ENCODE measurements at regions not wholly inside any gene's neighbourhood (a gene's known extent, or its start where the extent isn't known, plus 50 kb on each side); places are given as distances from the start of the nearest gene placed in this dataset.

DNA sequence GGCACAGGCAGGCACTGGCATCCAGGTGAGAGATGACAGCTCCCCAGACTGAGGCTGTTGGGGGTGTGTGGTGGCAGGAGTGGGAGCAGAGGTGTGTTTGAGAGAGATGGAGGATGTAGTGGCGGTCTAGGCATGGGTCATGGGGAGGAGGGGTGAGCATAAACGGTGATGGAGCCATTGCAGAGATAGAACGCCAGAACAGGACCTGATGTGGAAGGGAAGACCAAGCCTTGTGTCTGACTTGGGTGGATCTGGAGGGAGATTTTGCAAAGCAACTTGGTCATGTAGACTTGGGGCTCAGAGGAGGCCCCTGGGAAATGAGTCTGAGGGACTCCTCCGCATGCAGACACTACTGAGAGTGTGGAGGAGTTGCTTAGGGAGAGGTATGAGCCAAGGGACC lies 50.0 kb upstream of the CLDN5 start:
- Histone ChIP-seq H3K27me3 (ENCODE audit: low read depth) (no peaks in the 10 kb centered on the region), H3K4me1 (no peaks in the 10 kb centered on the region), H3K4me3 (no peak overlapping the region), H3K9me3 (no peaks in the 10 kb centered on the region), H3K36me3 (replicated peaks) (no peaks in the 10 kb centered on the region)
- in situ Hi-C loops (cut with MboI; ENCODE audit: low sequenced_read_pairs): no loop called here
- no peak for DNase-seq (ENCODE audit: low spot score in 2 of 2)

DNA sequence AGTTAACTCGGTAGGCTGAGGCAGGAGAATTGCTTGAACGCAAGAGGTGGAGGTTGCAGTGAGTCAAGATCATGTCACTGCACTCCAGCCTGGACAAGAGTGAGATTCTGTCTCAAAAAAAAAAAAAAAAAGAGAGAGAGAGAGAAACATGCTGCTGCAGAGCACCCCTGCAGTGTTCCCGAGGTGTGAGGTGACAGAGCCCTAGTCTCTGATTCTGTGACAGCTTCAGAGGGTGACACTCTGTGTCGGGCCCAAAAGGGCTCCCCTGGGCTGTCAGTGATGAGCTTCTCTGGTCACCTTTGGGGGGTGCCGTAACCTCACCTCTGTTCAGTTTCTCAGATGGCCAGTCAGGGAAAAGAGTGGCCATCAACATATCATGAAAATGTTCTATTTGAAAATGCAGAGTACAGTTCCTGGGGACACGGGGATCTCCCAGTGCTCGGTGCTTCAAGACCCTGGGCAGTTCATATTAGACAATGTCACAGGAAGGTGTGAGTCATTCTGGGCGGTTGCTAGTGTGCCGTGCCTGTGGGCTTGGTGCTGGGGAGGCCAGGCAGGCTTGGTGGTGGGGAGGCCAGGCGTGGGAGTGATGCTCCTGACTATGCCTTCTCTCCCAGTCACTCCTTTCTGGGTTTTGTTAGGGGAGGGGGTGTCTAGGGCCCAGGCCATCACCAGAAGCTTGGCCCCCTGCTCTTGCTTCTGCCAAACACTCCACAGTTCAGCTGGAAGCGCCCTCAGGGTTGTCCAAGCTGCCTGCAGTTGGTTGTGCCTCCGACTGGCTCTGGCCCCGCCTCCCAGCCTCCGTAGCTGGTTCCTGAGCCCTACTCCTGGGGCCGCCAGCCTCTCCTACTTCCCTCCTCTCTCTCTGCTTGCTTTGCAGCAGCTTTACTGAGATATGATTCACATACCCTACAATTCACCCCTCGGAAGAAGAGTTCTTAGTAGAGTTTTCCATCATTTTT lies 52.5 kb upstream of the CLDN5 start:
- Histone ChIP-seq H3K27me3 (ENCODE audit: low read depth) (no peaks in the 10 kb centered on the region), H3K4me3 (no peak overlapping the region), H3K9me3 (no peaks in the 10 kb centered on the region), H3K4me1 (no peaks in the 10 kb centered on the region), H3K36me3 (replicated peaks) (no peaks in the 10 kb centered on the region)
- DNase-seq (ENCODE audit: low spot score in 2 of 2): peak in 1 of 2 experiments; percentile 35
- in situ Hi-C loops (cut with MboI; ENCODE audit: low sequenced_read_pairs): no loop called here

DNA sequence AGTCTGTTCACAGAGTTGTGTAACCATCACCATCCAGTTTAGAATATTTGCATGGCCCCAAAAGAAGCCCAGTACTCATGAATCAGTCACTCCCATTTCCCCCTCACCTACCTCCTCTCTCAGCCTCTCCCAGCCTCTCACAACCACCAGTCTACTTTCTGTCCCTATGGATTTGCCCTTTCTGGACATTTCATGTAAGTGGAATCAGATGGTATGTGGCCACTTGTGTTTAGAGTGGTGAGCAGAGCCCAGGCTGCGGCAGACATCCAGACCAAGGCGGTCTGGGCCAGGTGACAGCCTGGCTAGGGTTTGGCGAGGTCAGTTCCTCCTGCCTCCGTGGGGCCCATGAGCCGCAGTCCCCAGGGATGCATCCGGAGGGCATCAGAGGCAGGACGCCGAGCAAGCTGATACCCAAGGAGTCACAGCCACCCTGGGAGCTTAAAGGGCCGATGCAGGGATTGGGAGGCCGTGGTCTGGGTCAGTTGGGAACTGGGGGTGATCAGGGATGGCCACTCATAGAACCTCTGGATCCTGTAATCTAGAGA lies 53.3 kb upstream of the CLDN5 start:
- no peaks in the 10 kb centered on the region for H3K36me3 ChIP-seq (replicated peaks)
- H3K4me3 ChIP-seq: no peak overlapping the region
- in situ Hi-C loops (cut with MboI; ENCODE audit: low sequenced_read_pairs): no loop called here
- no peaks in the 10 kb centered on the region for H3K27me3 ChIP-seq (ENCODE audit: low read depth)
- no peaks in the 10 kb centered on the region for H3K9me3 ChIP-seq
- no peaks in the 10 kb centered on the region for H3K4me1 ChIP-seq
- no peak for DNase-seq (ENCODE audit: low spot score in 2 of 2)

DNA sequence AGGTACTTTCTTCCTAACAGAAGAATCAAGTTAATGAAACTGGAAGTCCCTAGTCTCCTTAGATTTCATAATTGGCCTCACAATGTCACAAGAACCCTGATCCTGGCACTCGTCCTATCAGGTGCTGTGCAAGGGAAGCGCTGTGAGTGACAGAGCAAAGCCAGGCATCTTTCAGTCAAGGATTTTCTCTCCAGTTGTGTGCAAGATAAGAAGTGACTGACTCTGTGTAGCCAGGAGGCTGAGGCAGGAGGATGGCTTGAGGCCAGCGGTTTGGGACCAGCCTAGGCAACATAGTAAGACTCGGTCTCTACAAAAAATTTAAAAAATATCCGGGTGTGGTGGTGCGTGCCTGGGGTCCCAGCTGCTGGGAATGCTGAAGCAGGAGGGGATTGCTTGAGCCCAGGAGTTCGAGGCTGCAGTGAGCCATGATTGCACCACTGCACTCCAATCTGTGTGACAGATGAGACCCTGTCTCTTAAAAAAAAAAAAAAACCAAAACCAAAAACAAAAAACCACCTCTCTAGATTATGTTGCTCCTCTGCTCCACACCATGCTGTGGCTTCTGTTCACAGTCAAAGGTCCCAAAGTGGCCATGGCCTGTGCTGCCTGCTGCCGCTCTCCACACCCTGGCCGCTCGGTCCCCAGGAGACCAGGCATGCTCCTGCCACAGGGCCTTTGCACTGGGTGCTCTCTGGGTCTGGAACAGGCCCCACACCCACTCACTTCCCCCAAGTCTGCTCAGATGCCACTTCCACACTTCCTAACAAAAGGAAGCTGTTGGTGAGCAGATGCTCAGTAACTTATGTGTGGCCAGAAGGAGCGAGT lies 54.2 kb upstream of the CLDN5 start:
- Histone ChIP-seq H3K9me3 (no peaks in the 10 kb centered on the region), H3K4me1 (no peaks in the 10 kb centered on the region), H3K27me3 (ENCODE audit: low read depth) (no peaks in the 10 kb centered on the region), H3K36me3 (replicated peaks) (no peaks in the 10 kb centered on the region), H3K4me3 (no peak overlapping the region)
- in situ Hi-C loops (cut with MboI; ENCODE audit: low sequenced_read_pairs): no loop called here
- no peak for DNase-seq (ENCODE audit: low spot score in 2 of 2)

DNA sequence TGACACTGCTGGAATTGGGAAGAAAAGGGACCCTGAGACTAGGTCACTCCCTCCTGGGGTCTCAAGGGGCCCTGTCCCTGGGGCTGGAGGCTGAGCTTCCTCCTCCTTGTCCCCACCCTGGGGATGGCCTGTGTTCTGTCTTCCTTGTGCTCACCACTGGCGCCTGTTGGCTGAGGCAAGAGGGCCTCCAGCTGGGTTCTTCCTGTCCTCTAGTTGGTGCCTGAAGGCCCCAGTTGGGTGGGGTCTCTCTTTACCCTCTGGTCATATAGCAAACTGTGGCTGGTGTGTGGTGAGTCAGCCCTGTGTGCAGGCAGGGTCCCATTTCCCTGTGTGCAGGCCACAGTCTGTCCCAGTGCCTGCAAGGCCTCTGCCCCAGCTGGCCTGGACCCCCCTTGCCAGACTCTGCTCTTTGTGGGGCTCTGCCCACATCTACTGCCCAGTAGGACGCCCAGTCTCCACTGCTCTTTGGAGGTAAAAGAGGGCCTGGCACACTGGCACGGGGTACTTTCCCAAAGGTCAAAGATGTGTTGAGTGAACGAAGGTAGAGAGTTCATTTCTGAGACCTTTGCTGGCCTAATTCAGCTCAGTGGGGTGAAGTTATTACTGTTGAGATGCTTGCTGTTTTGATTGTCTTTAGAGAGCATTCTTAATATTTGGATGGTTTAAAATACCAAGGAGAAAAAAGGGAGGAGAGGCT lies 55.1 kb upstream of the CLDN5 start:
- DNase-seq (ENCODE audit: low spot score in 2 of 2): no peak
- in situ Hi-C loops (cut with MboI; ENCODE audit: low sequenced_read_pairs): no loop called here

DNA sequence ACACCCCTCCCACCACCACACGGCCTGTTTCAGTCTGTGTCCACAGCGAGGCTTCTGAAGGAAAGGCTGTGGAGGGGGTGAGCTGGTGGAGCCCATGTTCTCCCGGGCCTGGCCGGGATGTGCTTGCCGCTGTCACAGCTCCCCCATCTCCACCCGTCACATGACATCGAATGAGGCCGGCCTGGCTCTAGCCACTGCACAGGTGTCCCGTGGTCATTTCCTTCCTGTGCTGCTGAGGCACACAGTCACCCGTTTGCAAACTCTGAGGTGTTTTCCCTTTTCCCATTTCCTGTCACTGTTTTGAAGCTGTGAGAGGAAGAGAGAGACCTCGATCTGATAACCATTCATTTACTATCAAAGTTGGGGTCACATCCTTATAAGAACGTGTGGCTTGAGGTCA lies 55.7 kb upstream of the CLDN5 start:
- no peaks in the 10 kb centered on the region for H3K9me3 ChIP-seq
- DNase-seq (ENCODE audit: low spot score in 2 of 2): no peak
- no peak overlapping the region for H3K4me3 ChIP-seq
- in situ Hi-C loops (cut with MboI; ENCODE audit: low sequenced_read_pairs): no loop called here
- no peaks in the 10 kb centered on the region for H3K4me1 ChIP-seq
- no peaks in the 10 kb centered on the region for H3K36me3 ChIP-seq (replicated peaks)
- no peaks in the 10 kb centered on the region for H3K27me3 ChIP-seq (ENCODE audit: low read depth)

More for the DNA sequence above, 55.1 kb upstream of the CLDN5 start:
- no peaks in the 10 kb centered on the region for H3K36me3 ChIP-seq (replicated peaks)
- H3K27me3 ChIP-seq (ENCODE audit: low read depth): no peaks in the 10 kb centered on the region
- H3K9me3 ChIP-seq: no peaks in the 10 kb centered on the region
- H3K4me1 ChIP-seq: no peaks in the 10 kb centered on the region
- no peak overlapping the region for H3K4me3 ChIP-seq

DNA sequence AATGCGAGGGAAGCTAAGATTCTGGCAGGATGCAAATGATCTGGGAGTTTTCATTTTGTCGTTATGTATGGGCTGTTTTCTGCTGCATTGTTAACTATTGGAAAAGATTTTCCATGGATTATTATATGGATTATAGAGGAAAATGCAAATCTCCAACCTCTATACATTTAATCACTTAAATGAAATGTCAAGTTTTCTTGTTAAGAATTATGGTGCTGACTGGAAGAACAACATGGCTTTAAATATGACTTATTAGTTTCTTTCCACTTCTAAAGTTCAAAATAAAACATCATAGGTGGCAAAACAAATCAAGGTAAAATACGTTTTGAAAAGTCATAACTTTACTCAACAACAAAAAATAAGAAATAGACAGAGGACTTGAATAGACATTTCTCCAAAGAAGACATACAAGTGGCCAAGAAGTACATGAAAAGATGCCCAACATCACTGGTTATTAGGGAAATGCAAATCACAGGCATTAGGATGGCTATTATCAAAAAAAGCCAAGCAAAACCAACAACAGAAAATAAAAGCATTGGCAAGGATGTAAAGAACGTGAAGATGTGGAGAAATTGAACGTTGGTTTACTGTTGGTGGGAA lies 56.2 kb upstream of the CLDN5 start:
- no peak for DNase-seq (ENCODE audit: low spot score in 2 of 2)
- H3K27me3 ChIP-seq (ENCODE audit: low read depth): no peaks in the 10 kb centered on the region
- H3K4me3 ChIP-seq: no peak overlapping the region
- no peaks in the 10 kb centered on the region for H3K9me3 ChIP-seq
- H3K4me1 ChIP-seq: no peaks in the 10 kb centered on the region
- H3K36me3 ChIP-seq (replicated peaks): no peaks in the 10 kb centered on the region
- in situ Hi-C loops (cut with MboI; ENCODE audit: low sequenced_read_pairs): no loop called here

DNA sequence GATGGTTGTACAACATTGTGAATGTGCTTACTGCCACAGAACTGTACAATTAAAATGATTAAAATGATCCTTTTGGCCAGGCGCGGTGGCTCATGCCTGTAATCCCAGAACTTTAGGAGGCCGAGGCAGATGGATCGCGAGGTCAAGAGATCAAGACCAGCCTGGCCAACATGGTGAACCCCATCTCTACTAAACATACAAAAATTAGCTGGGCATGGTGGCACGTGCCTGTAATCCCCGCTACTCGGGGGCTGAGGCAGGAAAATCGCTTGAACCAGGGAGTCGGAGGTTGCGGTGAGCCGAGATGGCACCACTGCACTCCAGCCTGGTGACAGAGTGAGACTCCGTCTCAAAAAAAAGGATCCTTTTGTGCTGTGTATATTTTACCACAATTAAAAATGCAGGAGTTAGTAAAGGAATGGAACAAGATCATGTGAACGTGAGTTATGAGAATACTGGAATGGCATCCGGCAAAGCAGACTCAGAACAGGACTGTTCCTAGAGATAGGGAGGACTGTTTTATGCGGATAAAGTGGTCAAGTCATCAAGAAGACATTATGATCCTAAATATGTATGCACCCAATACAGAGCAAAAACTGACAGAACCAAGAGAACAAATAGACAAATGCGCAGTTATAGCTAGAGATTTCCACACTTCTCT lies 58.0 kb upstream of the CLDN5 start:
- Histone ChIP-seq H3K27me3 (ENCODE audit: low read depth) (no peaks in the 10 kb centered on the region), H3K36me3 (replicated peaks) (no peaks in the 10 kb centered on the region), H3K4me1 (no peaks in the 10 kb centered on the region), H3K9me3 (no peaks in the 10 kb centered on the region), H3K4me3 (no peak overlapping the region)
- in situ Hi-C loops (cut with MboI; ENCODE audit: low sequenced_read_pairs): no loop called here
- no peak for DNase-seq (ENCODE audit: low spot score in 2 of 2)

DNA sequence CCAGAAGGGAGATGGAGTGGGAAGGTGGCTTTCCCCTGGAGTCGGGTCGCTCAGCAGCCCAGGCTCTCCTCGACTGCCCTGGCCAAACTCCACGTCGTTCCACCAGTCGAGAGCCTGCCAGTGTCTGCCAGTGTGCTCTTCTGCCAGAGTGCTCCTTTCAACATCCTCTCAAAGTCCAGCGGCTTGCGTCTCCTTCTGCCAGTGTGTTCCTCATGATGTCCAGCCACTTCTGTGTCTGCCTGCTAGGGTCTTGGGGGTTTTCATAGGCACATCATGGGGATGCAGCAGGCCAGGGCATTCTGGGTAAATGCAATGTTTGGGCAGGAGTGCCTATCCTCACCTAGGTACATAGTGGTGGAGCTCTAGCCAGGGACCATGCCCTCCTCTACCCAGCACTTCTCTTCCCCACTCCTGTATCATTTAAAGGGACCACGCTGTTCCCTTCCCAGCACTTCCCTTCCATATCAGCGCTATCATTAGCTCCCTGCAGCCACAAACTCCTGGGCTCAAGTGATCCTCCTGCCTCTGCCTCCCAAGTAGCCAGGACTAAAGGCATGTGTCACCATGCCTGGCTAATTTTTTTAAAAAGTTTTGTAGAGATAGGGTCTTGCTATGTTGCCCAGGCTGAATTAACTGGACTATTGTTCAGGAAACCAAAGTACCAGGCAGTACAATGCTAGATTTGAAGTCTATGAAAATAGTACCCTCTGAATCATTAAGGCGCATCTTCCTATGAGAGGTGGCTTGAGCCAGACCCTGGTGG lies 62.9 kb upstream of the CLDN5 start:
- H3K4me1 ChIP-seq: no peaks in the 10 kb centered on the region
- in situ Hi-C loops (cut with MboI; ENCODE audit: low sequenced_read_pairs): no loop called here
- H3K27me3 ChIP-seq (ENCODE audit: low read depth): no peaks in the 10 kb centered on the region
- DNase-seq (ENCODE audit: low spot score in 2 of 2): no peak
- H3K4me3 ChIP-seq: no peak overlapping the region
- H3K36me3 ChIP-seq (replicated peaks): no peaks in the 10 kb centered on the region
- no peaks in the 10 kb centered on the region for H3K9me3 ChIP-seq

DNA sequence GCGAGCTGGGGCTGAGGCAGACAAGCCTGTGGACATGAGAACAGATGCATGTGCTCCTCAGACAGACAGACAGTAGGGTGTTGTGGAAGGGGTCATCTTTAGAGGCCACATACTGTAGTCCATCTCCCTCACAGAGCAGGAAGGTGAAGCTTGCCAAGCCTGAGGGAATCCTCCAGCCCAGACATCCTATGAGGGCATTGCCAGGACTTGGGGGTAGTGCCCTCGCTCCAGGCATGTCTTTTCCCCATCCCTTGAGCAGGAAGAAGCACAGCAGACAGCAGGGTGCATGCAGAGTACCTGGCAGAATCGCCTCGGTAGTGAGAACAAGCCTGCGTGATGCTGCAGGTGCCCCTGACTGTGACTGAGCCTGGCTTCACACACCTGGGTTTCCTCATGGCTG lies 66.5 kb upstream of the CLDN5 start:
- no peak for DNase-seq (ENCODE audit: low spot score in 2 of 2)
- Histone ChIP-seq H3K4me1 (no peaks in the 10 kb centered on the region), H3K9me3 (no peaks in the 10 kb centered on the region), H3K27me3 (ENCODE audit: low read depth) (no peaks in the 10 kb centered on the region), H3K4me3 (no peak overlapping the region), H3K36me3 (replicated peaks) (no peaks in the 10 kb centered on the region)
- in situ Hi-C loops (cut with MboI; ENCODE audit: low sequenced_read_pairs): no loop called here

DNA sequence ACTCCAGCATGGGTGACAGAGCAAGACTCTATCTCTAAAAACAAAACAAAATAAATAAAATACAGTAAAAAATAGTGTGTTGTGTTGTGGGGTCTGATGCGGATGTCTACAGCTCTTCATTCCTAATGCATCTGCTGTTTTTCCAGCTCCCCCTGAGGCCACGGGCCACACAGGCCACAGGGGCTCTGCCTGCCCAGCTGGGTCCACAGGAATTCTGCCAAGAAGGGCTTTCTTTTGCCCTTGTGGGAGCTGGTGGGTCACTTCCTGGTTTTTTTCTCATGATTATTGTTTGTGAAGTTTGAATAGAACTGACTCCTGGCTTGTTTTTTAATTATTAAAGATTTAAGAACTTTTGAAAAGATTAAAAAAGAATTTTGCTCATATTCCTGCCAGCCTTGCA lies 67.4 kb upstream of the CLDN5 start:
- no peaks in the 10 kb centered on the region for H3K9me3 ChIP-seq
- no peaks in the 10 kb centered on the region for H3K4me1 ChIP-seq
- no peaks in the 10 kb centered on the region for H3K36me3 ChIP-seq (replicated peaks)
- no peak overlapping the region for H3K4me3 ChIP-seq
- no peaks in the 10 kb centered on the region for H3K27me3 ChIP-seq (ENCODE audit: low read depth)
- in situ Hi-C loops (cut with MboI; ENCODE audit: low sequenced_read_pairs): no loop called here
- DNase-seq (ENCODE audit: low spot score in 2 of 2): no peak

DNA sequence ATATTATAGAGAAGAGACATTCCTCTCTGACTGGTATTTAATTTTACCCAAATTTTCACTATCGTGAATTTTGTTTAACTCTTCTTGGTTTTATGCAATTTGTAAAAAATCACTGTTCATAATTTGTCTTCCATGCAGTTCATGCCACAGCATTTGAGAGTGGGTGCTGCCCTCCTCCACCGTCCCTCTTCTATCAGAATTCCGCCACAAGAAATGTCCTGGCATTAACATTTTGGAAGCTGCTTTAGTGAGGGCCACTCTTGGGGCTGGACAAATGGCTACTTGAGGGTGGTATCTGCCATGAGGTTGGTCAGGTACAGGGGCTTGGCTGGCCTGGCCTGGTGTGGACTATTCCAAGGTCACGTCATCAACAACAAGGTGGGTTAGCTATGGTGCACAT lies 68.3 kb upstream of the CLDN5 start:
- Histone ChIP-seq H3K4me1 (no peaks in the 10 kb centered on the region), H3K4me3 (no peak overlapping the region), H3K27me3 (ENCODE audit: low read depth) (no peaks in the 10 kb centered on the region), H3K9me3 (no peaks in the 10 kb centered on the region), H3K36me3 (replicated peaks) (no peaks in the 10 kb centered on the region)
- in situ Hi-C loops (cut with MboI; ENCODE audit: low sequenced_read_pairs): no loop called here
- no peak for DNase-seq (ENCODE audit: low spot score in 2 of 2)

All from HAP-1 (cell line).